Anterior cingulate cortex (tissue), 58 donors: ENCODE measurements at regions not wholly inside any gene's neighbourhood (a gene's known extent, or its start where the extent isn't known, plus 50 kb on each side); places are given as distances from the start of the nearest gene placed in this dataset.
A peak's percentile ranks its signal among the peaks of the same experiment; 100 is the strongest.
"Not testable (repeated sequence)": the region's sequence is repeated elsewhere in the genome, so short reads cannot be mapped to it uniquely, and the experiment has no call there.

Experiments used
- DNase-seq, 58 donors: peaks; one replicate each; lab custom pipeline; 2025; lab: John Stamatoyannopoulos, UW

- not testable (repeated sequence) for DNase-seq
These were observed 545.4 kb downstream of the CDY1 start for GRCh38 chrY:26167332-26167731.

GRCh38 chrY:26179326-26179725, 557.4 kb downstream of the CDY1 start:
- not testable (repeated sequence) for DNase-seq

- not testable (repeated sequence) for DNase-seq
These were observed 603.1 kb downstream of the CDY1 start for GRCh38 chrY:26224974-26225373.

- DNase-seq = not testable (repeated sequence)
These were observed 603.6 kb downstream of the CDY1 start for GRCh38 chrY:26225468-26225867.

GRCh38 chrY:26240944-26241343, 619.0 kb downstream of the CDY1 start:
- not testable (repeated sequence) for DNase-seq

GRCh38 chrY:26254262-26254661, 632.3 kb downstream of the CDY1 start:
- DNase-seq = not testable (repeated sequence)

- not testable (repeated sequence) for DNase-seq
These were observed 643.5 kb downstream of the CDY1 start for GRCh38 chrY:26265449-26265848.

GRCh38 chrY:26268421-26268820, 646.5 kb downstream of the CDY1 start:
- DNase-seq = not testable (repeated sequence)

- not testable (repeated sequence) for DNase-seq
These were observed 647.0 kb downstream of the CDY1 start for GRCh38 chrY:26268934-26269333.

GRCh38 chrY:26273089-26273488, 651.2 kb downstream of the CDY1 start:
- not testable (repeated sequence) for DNase-seq

- DNase-seq = not testable (repeated sequence)
These were observed 684.1 kb downstream of the CDY1 start for GRCh38 chrY:26306046-26306445.

- not testable (repeated sequence) for DNase-seq
These were observed 684.9 kb downstream of the CDY1 start for GRCh38 chrY:26306630-26307385.

- not testable (repeated sequence) for DNase-seq
These were observed 686.4 kb downstream of the CDY1 start for GRCh38 chrY:26308308-26308707.

- peak in 2 of 58 donors; percentile 0 for DNase-seq
These were observed 693.1 kb downstream of the CDY1 start for GRCh38 chrY:26315065-26315464.

GRCh38 chrY:26319488-26320202, 697.7 kb downstream of the CDY1 start:
- DNase-seq = not testable (repeated sequence)

- DNase-seq = not testable (repeated sequence)
These were observed 700.8 kb downstream of the CDY1 start for GRCh38 chrY:26322756-26323155.

- peak in 9 of 58 donors; percentile 0 to 8 (median 1) for DNase-seq
These were observed 731.0 kb downstream of the CDY1 start for GRCh38 chrY:26352931-26353330.

- peak in 7 of 58 donors; percentile 0 for DNase-seq
These were observed 732.3 kb downstream of the CDY1 start for GRCh38 chrY:26354191-26354590.

- DNase-seq = not testable (repeated sequence)
These were observed 738.0 kb downstream of the CDY1 start for GRCh38 chrY:26359869-26360268.

- DNase-seq = not testable (repeated sequence)
These were observed 738.6 kb downstream of the CDY1 start for GRCh38 chrY:26360472-26360871.

GRCh38 chrY:26363442-26363841, 741.5 kb downstream of the CDY1 start:
- DNase-seq = not testable (repeated sequence)

- DNase-seq = not testable (repeated sequence)
These were observed 744.2 kb downstream of the CDY1 start for GRCh38 chrY:26366091-26366490.
